ENCODE measurements at regions not wholly inside any gene's neighbourhood (a gene's known extent, or its start where the extent isn't known, plus 50 kb on each side); places are given as distances from the start of the nearest gene placed in this dataset.

- no peak for ATAC-seq
These were observed 69.6 kb upstream of the RAB6C start for GRCh38 chr2:129909651-129910418.

GRCh38 chr2:129910446-129911362 lies 68.8 kb upstream of the RAB6C start:
- no peaks in the 10 kb centered on the region for H3K27me3 ChIP-seq
- no peaks in the 10 kb centered on the region for H3K36me3 ChIP-seq (replicated peaks in 1 of 2; ENCODE audit: insufficient read depth in 1 of 2, low read depth in 2 of 2)
- no peaks in the 10 kb centered on the region for H3K9me3 ChIP-seq
- WGBS, 2 donors, result 77 to 79% methylated on average over 7 to 10 of the region's 10 CpGs
- DNase-seq (no peak), ATAC-seq (no peak)
- H3K27ac ChIP-seq, result no peak overlapping the region
- TF ChIP-seq POLR2A (IDR thresholded peaks at IDR 0.05), result no peak
- TF ChIP-seq CTCF (IDR thresholded peaks at IDR 0.05), result no peak
- no peak overlapping the region for H3K4me3 ChIP-seq
- H3K4me1 ChIP-seq, result no peaks in the 10 kb centered on the region
- intact Hi-C loops (cut with DNase I), result no loop called here

More at GRCh38 chr2:129909651-129910418, 69.6 kb upstream of the RAB6C start:
- DNase-seq, result no peak
- H3K27ac ChIP-seq, result no peak overlapping the region
- no peaks in the 10 kb centered on the region for H3K36me3 ChIP-seq (replicated peaks in 1 of 2; ENCODE audit: insufficient read depth in 1 of 2, low read depth in 2 of 2)
- H3K27me3 ChIP-seq, result no peaks in the 10 kb centered on the region
- H3K4me3 ChIP-seq, result no peak overlapping the region
- 80 to 85% methylated on average over 14 to 15 of the region's 15 CpGs for WGBS, 2 donors
- TF ChIP-seq CTCF (IDR thresholded peaks at IDR 0.05), result no peak
- TF ChIP-seq POLR2A (IDR thresholded peaks at IDR 0.05), result no peak
- intact Hi-C loops (cut with DNase I), result no loop called here
- no peaks in the 10 kb centered on the region for H3K4me1 ChIP-seq
- no peaks in the 10 kb centered on the region for H3K9me3 ChIP-seq

GRCh38 chr2:129911363-129912065 lies 68.0 kb upstream of the RAB6C start:
- 88 to 92% methylated on average over 17 of the region's 17 CpGs for WGBS, 2 donors
- Histone ChIP-seq H3K36me3 (replicated peaks in 1 of 2; ENCODE audit: insufficient read depth in 1 of 2, low read depth in 2 of 2) (no peaks in the 10 kb centered on the region), H3K4me1 (no peaks in the 10 kb centered on the region), H3K27me3 (no peaks in the 10 kb centered on the region), H3K27ac (no peak overlapping the region), H3K9me3 (no peaks in the 10 kb centered on the region), H3K4me3 (no peak overlapping the region)
- TF ChIP-seq POLR2A (IDR thresholded peaks at IDR 0.05), result no peak
- TF ChIP-seq CTCF (IDR thresholded peaks at IDR 0.05), result no peak
- intact Hi-C loops (cut with DNase I), result no loop called here
- DNase-seq, result no peak
- ATAC-seq, result no peak

- intact Hi-C loops (cut with DNase I), result no loop called here
- DNase-seq (no peak), ATAC-seq (no peak)
- H3K4me3 ChIP-seq, result no peak overlapping the region
- H3K27ac ChIP-seq, result no peak overlapping the region
- no peaks in the 10 kb centered on the region for H3K4me1 ChIP-seq
- TF ChIP-seq CTCF (IDR thresholded peaks at IDR 0.05) (no peak), POLR2A (IDR thresholded peaks at IDR 0.05) (no peak)
- no peaks in the 10 kb centered on the region for H3K27me3 ChIP-seq
- no peaks in the 10 kb centered on the region for H3K36me3 ChIP-seq (replicated peaks in 1 of 2; ENCODE audit: insufficient read depth in 1 of 2, low read depth in 2 of 2)
- H3K9me3 ChIP-seq, result no peaks in the 10 kb centered on the region
- 78 to 92% methylated on average over 13 to 23 of the region's 24 CpGs for WGBS, 2 donors
These were observed 67.2 kb upstream of the RAB6C start for GRCh38 chr2:129912066-129912820.
